ENCODE measurements at regions not wholly inside any gene's neighbourhood (a gene's known extent, or its start where the extent isn't known, plus 50 kb on each side); places are given as distances from the start of the nearest gene placed in this dataset.
A peak's percentile ranks its signal among the peaks of the same experiment; 100 is the strongest.

DNA sequence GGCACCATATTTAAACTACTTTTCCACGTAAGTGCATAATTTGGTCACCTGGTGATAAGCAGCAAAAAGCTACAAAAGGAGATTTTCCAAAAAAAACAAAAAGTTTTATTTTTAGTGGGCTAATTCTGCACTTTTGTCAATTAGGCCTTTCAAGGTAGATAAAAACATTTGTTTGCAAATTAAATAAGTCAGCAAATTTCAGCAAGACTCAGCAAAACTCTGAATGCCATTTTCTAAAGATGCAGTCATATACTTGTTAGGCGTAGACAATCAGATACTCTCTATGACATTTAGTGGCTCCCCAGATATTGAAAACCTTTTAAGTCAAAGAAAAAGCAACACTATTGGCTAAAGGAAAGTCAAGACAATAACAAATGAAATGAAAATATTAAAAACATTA is 400.2 kb upstream of the GOLIM4 start:
- no peak overlapping the region for H3K27ac ChIP-seq (ENCODE audit: insufficient read depth in 1 of 2, low read depth in 1 of 2, low read length in 2 of 2, poor library complexity in 1 of 2, severe bottlenecking in 2 of 2)
- CTCF ChIA-PET, result interaction anchor here (1.8 to 2.4 kb wide), 2 partner anchors 15 to 351 kb away, joined by 5 to 6 read pairs; no protein-coding TSS in a partner anchor
- H3K4me1 ChIP-seq (ENCODE audit: control extremely low read depth in 1 of 4, control insufficient read depth in 4 of 4, insufficient read depth in 4 of 4, low read length in 3 of 4), result no peaks in the 10 kb centered on the region
- no peak overlapping the region for H3K4me3 ChIP-seq (ENCODE audit: control insufficient read depth in 1 of 7, extremely low read depth in 1 of 7, insufficient read depth in 4 of 7, low read depth in 2 of 7, low read length in 6 of 7)
- POLR2A ChIA-PET, result no interaction called here
- no peak for DNase-seq
- H3K36me3 ChIP-seq (ENCODE audit: control insufficient read depth in 4 of 4, insufficient read depth in 4 of 4, low read length in 3 of 4), result no peaks in the 10 kb centered on the region
- no peaks in the 10 kb centered on the region for H3K27me3 ChIP-seq (replicated peaks in 2 of 5; ENCODE audit: control insufficient read depth in 4 of 5, insufficient read depth in 5 of 5, low read length in 4 of 5)
- WGBS (ENCODE audit: insufficient coverage), result no CpG with 5 or more reads among the region's 2 CpGs
- H3K9me3 ChIP-seq (ENCODE audit: control extremely low read depth in 1 of 5, control insufficient read depth in 4 of 5, insufficient read depth in 2 of 5, low read depth in 1 of 5, low read length in 4 of 5), result no peaks in the 10 kb centered on the region

DNA sequence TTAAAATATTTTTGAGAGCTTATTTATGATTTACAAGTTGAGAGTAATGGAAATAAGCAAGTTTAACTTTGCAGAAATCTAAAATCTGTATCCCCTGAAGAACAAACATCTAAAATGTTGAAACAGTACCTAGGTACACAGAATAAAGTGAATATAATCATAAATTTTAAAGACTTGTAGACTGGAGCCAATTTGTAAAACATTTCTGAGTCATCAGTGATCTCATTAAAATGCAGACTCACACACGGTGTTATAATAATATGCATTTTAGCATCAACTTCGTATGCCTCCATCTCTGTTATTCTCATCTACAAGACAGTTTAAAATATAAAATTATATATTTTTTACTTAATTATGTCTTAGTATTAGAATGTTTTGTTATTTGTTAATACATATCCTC is 399.5 kb upstream of the GOLIM4 start:
- no CpG with 5 or more reads among the region's 2 CpGs for WGBS (ENCODE audit: insufficient coverage)
- CTCF ChIA-PET, result interaction anchor here (0.9 to 2.4 kb wide), 4 partner anchors 14 to 352 kb away, joined by 3 to 6 read pairs (median 4); no protein-coding TSS in a partner anchor

DNA sequence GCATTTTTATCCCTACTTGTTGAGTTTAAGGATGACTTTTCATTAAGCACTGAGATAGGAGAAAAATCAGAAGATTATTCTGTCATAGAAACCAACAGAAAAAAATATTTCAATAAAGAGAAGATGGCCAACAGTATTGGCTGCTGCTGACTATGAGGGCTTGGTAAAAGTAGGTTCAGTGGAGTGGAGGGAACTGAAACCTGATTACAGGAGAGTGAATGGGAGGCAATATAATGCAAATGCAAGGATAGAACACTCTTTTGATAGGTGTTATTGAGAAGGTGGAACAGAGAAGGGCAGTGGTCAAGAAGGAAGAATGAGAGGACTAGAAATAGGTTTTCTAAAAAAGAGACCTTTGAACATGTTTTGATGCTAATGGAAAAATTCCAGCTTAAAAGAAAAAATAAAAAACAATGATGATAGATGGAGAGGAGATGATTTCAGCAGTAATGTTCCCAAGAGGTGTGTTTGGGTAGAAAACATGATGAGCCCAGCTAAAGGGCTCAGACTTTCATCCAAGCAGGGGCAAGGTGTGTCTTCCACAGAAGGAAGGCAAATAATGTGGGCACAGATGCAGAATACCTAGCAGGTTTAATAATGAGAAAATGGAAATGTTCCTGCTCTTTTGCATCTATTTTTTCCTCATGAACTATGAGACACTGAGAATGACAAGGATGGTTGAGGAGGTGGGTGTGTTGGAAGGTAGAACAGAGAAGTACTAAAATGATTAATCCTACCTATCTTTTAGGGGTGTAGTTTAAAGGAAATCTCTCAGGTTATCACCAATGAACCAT is 397.9 kb upstream of the GOLIM4 start:
- no peak overlapping the region for H3K27ac ChIP-seq (ENCODE audit: insufficient read depth in 1 of 2, low read depth in 1 of 2, low read length in 2 of 2, poor library complexity in 1 of 2, severe bottlenecking in 2 of 2)
- H3K4me1 ChIP-seq (ENCODE audit: control extremely low read depth in 1 of 4, control insufficient read depth in 4 of 4, insufficient read depth in 4 of 4, low read length in 3 of 4), result no peaks in the 10 kb centered on the region
- H3K4me3 ChIP-seq (ENCODE audit: control insufficient read depth in 1 of 7, extremely low read depth in 1 of 7, insufficient read depth in 4 of 7, low read depth in 2 of 7, low read length in 6 of 7), result no peak overlapping the region
- H3K27me3 ChIP-seq (replicated peaks in 2 of 5; ENCODE audit: control insufficient read depth in 4 of 5, insufficient read depth in 5 of 5, low read length in 4 of 5), result no peaks in the 10 kb centered on the region
- DNase-seq, result no peak
- ChIA-PET POLR2A (no interaction called here), CTCF (interaction anchor here (1.0 to 2.4 kb wide), 3 partner anchors 9 to 24 kb away, joined by 3 to 6 read pairs (median 3); no protein-coding TSS in a partner anchor)
- no peaks in the 10 kb centered on the region for H3K9me3 ChIP-seq (ENCODE audit: control extremely low read depth in 1 of 5, control insufficient read depth in 4 of 5, insufficient read depth in 2 of 5, low read depth in 1 of 5, low read length in 4 of 5)
- no peaks in the 10 kb centered on the region for H3K36me3 ChIP-seq (ENCODE audit: control insufficient read depth in 4 of 4, insufficient read depth in 4 of 4, low read length in 3 of 4)

More for the DNA sequence above, 399.5 kb upstream of the GOLIM4 start:
- Histone ChIP-seq H3K27ac (ENCODE audit: insufficient read depth in 1 of 2, low read depth in 1 of 2, low read length in 2 of 2, poor library complexity in 1 of 2, severe bottlenecking in 2 of 2) (no peak overlapping the region), H3K27me3 (replicated peaks in 2 of 5; ENCODE audit: control insufficient read depth in 4 of 5, insufficient read depth in 5 of 5, low read length in 4 of 5) (no peaks in the 10 kb centered on the region), H3K9me3 (ENCODE audit: control extremely low read depth in 1 of 5, control insufficient read depth in 4 of 5, insufficient read depth in 2 of 5, low read depth in 1 of 5, low read length in 4 of 5) (no peaks in the 10 kb centered on the region), H3K4me3 (ENCODE audit: control insufficient read depth in 1 of 7, extremely low read depth in 1 of 7, insufficient read depth in 4 of 7, low read depth in 2 of 7, low read length in 6 of 7) (no peak overlapping the region), H3K4me1 (ENCODE audit: control extremely low read depth in 1 of 4, control insufficient read depth in 4 of 4, insufficient read depth in 4 of 4, low read length in 3 of 4) (no peaks in the 10 kb centered on the region), H3K36me3 (ENCODE audit: control insufficient read depth in 4 of 4, insufficient read depth in 4 of 4, low read length in 3 of 4) (no peaks in the 10 kb centered on the region)
- no peak for DNase-seq
- POLR2A ChIA-PET, result no interaction called here

DNA sequence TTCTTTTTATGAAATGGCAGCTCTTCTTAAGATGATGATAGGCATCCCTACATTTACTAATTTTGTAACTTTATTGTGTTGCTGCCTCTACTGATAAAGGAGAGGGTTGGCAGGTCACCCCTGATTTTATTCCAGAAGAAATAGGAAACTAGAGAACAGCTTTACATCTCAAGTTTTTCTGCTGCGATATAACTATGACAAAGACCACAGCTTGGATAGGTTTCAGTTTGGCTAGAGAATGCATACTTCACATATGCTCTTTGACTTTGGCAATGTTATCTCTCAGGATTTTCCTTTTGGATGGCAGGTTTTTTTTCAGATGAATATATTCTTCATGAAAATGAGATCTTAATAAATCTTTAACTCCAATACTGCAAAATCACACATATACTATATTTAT is 395.3 kb upstream of the GOLIM4 start:
- Histone ChIP-seq H3K4me3 (ENCODE audit: control insufficient read depth in 1 of 7, extremely low read depth in 1 of 7, insufficient read depth in 4 of 7, low read depth in 2 of 7, low read length in 6 of 7) (no peak overlapping the region), H3K9me3 (ENCODE audit: control extremely low read depth in 1 of 5, control insufficient read depth in 4 of 5, insufficient read depth in 2 of 5, low read depth in 1 of 5, low read length in 4 of 5) (no peaks in the 10 kb centered on the region), H3K27ac (ENCODE audit: insufficient read depth in 1 of 2, low read depth in 1 of 2, low read length in 2 of 2, poor library complexity in 1 of 2, severe bottlenecking in 2 of 2) (no peak overlapping the region), H3K27me3 (replicated peaks in 2 of 5; ENCODE audit: control insufficient read depth in 4 of 5, insufficient read depth in 5 of 5, low read length in 4 of 5) (no peaks in the 10 kb centered on the region), H3K4me1 (ENCODE audit: control extremely low read depth in 1 of 4, control insufficient read depth in 4 of 4, insufficient read depth in 4 of 4, low read length in 3 of 4) (no peaks in the 10 kb centered on the region), H3K36me3 (ENCODE audit: control insufficient read depth in 4 of 4, insufficient read depth in 4 of 4, low read length in 3 of 4) (no peaks in the 10 kb centered on the region)
- no peak for DNase-seq
- ChIA-PET POLR2A (no interaction called here), CTCF (interaction anchor here (1.5 to 1.6 kb wide), 2 partner anchors 20 to 356 kb away, joined by 3 to 4 read pairs; no protein-coding TSS in a partner anchor)
- 100% methylated on average over 1 of the region's 1 CpG for WGBS (ENCODE audit: insufficient coverage)

DNA sequence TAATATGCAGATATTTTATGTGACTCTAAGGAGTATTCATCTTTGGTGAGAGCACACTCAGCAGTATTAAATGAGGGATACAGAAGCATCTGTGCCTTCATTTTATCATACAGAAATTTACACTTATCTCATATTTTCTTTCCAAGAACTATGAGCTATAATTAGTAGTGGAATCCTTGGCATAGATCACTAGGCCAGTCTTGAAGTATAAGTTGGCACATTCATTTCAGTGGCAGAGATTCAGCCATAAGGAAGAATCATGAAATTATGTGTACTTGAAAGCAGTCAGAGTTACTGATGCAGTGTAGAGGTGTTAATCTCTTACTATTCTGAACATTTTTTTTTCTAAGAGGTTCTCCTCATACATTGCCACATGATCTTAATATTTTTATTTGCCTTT is 393.6 kb upstream of the GOLIM4 start:
- Histone ChIP-seq H3K36me3 (ENCODE audit: control insufficient read depth in 4 of 4, insufficient read depth in 4 of 4, low read length in 3 of 4) (no peaks in the 10 kb centered on the region), H3K27ac (ENCODE audit: insufficient read depth in 1 of 2, low read depth in 1 of 2, low read length in 2 of 2, poor library complexity in 1 of 2, severe bottlenecking in 2 of 2) (no peak overlapping the region), H3K4me3 (ENCODE audit: control insufficient read depth in 1 of 7, extremely low read depth in 1 of 7, insufficient read depth in 4 of 7, low read depth in 2 of 7, low read length in 6 of 7) (no peak overlapping the region), H3K27me3 (replicated peaks in 2 of 5; ENCODE audit: control insufficient read depth in 4 of 5, insufficient read depth in 5 of 5, low read length in 4 of 5) (no peaks in the 10 kb centered on the region), H3K4me1 (ENCODE audit: control extremely low read depth in 1 of 4, control insufficient read depth in 4 of 4, insufficient read depth in 4 of 4, low read length in 3 of 4) (no peaks in the 10 kb centered on the region), H3K9me3 (ENCODE audit: control extremely low read depth in 1 of 5, control insufficient read depth in 4 of 5, insufficient read depth in 2 of 5, low read depth in 1 of 5, low read length in 4 of 5) (no peaks in the 10 kb centered on the region)
- no peak for DNase-seq
- POLR2A ChIA-PET, result no interaction called here
- CTCF ChIA-PET, result interaction anchor here (1.3 to 1.6 kb wide), 3 partner anchors 19 to 132 kb away, joined by 3 to 4 read pairs (median 3); no protein-coding TSS in a partner anchor

DNA sequence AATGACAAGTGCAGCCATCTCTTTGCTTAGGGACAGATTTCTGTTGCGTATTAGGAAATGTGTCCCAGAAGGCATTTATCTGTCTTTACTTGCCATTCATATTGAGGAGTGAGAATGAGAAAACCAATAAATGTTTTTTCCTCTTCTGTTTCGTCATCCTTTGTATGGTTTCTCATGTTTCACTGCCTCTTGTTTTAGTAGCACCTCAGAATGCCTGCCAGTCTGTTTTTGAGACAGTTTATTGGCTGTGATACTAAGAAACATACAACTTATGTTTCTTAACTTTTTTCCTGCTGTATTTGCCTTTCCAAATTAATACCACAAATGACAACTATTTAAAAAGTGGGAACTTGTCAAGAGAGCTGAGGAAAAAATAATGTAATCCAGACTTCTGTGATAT is 390.2 kb upstream of the GOLIM4 start:
- CTCF ChIA-PET, result interaction anchor here (1.4 to 1.7 kb wide), 2 partner anchors 12 to 135 kb away, joined by 4 to 5 read pairs; no protein-coding TSS in a partner anchor
- Histone ChIP-seq H3K27me3 (replicated peaks in 2 of 5; ENCODE audit: control insufficient read depth in 4 of 5, insufficient read depth in 5 of 5, low read length in 4 of 5) (no peaks in the 10 kb centered on the region), H3K36me3 (ENCODE audit: control insufficient read depth in 4 of 4, insufficient read depth in 4 of 4, low read length in 3 of 4) (no peaks in the 10 kb centered on the region), H3K27ac (ENCODE audit: insufficient read depth in 1 of 2, low read depth in 1 of 2, low read length in 2 of 2, poor library complexity in 1 of 2, severe bottlenecking in 2 of 2) (no peak overlapping the region), H3K4me1 (ENCODE audit: control extremely low read depth in 1 of 4, control insufficient read depth in 4 of 4, insufficient read depth in 4 of 4, low read length in 3 of 4) (no peaks in the 10 kb centered on the region), H3K4me3 (ENCODE audit: control insufficient read depth in 1 of 7, extremely low read depth in 1 of 7, insufficient read depth in 4 of 7, low read depth in 2 of 7, low read length in 6 of 7) (no peak overlapping the region), H3K9me3 (ENCODE audit: control extremely low read depth in 1 of 5, control insufficient read depth in 4 of 5, insufficient read depth in 2 of 5, low read depth in 1 of 5, low read length in 4 of 5) (no peaks in the 10 kb centered on the region)
- POLR2A ChIA-PET, result interaction anchor here (0.6 kb wide), 1 partner anchor 558 kb away, joined by 3 read pairs; no protein-coding TSS in a partner anchor
- DNase-seq, result no peak
- WGBS (ENCODE audit: insufficient coverage), result no CpG with 5 or more reads among the region's 2 CpGs

DNA sequence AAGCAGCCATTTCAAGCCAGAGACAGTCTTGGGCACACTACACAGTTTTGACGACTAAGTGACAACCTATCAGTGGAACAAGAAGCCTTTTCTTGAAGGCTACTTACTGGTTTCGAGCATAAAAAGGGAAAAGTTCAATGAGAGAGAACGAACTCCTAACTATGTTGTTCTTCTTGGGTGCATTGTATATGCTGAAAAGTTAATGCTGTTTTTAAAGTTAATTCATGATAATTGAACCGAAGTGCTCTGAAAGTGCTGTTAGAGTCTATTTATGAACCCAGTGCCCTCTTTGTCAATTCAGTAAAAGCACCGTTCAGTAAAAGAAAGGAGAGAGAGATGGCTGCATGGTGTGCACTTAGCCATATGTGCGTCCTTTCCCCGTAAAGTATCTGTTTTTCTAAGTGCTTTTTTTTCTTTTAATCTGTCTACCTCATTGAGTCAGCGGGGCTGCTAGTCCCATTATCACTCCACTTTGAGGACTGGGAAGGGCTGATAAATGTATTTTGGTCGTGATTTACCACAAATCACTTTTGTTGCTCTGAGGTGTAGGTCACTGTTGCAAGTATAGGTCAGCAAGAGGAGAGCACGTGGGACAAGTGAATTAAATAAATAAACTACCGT is 380.7 kb upstream of the GOLIM4 start:
- Histone ChIP-seq H3K9me3 (ENCODE audit: control extremely low read depth in 1 of 5, control insufficient read depth in 4 of 5, insufficient read depth in 2 of 5, low read depth in 1 of 5, low read length in 4 of 5) (no peaks in the 10 kb centered on the region), H3K27ac (ENCODE audit: insufficient read depth in 1 of 2, low read depth in 1 of 2, low read length in 2 of 2, poor library complexity in 1 of 2, severe bottlenecking in 2 of 2) (no peak overlapping the region), H3K36me3 (ENCODE audit: control insufficient read depth in 4 of 4, insufficient read depth in 4 of 4, low read length in 3 of 4) (peaks cover 0 to 3% (median 0%) of the 10 kb centered on the region in 4 experiments), H3K4me3 (ENCODE audit: control insufficient read depth in 1 of 7, extremely low read depth in 1 of 7, insufficient read depth in 4 of 7, low read depth in 2 of 7, low read length in 6 of 7) (no peak overlapping the region), H3K4me1 (ENCODE audit: control extremely low read depth in 1 of 4, control insufficient read depth in 4 of 4, insufficient read depth in 4 of 4, low read length in 3 of 4) (no peaks in the 10 kb centered on the region), H3K27me3 (replicated peaks in 2 of 5; ENCODE audit: control insufficient read depth in 4 of 5, insufficient read depth in 5 of 5, low read length in 4 of 5) (no peaks in the 10 kb centered on the region)
- ChIA-PET CTCF (no interaction called here), POLR2A (no interaction called here)
- peak in 2 of 3 donors; percentile 31 to 56 for DNase-seq
- WGBS (ENCODE audit: insufficient coverage), result 89% methylated on average over 7 of the region's 11 CpGs

All from common myeloid progenitor, CD34-positive (primary cell).